ENCODE measurements at regions not wholly inside any gene's neighbourhood (a gene's known extent, or its start where the extent isn't known, plus 50 kb on each side); places are given as distances from the start of the nearest gene placed in this dataset.
"Not testable (repeated sequence)": the region's sequence is repeated elsewhere in the genome, so short reads cannot be mapped to it uniquely, and the experiment has no call there.

DNA sequence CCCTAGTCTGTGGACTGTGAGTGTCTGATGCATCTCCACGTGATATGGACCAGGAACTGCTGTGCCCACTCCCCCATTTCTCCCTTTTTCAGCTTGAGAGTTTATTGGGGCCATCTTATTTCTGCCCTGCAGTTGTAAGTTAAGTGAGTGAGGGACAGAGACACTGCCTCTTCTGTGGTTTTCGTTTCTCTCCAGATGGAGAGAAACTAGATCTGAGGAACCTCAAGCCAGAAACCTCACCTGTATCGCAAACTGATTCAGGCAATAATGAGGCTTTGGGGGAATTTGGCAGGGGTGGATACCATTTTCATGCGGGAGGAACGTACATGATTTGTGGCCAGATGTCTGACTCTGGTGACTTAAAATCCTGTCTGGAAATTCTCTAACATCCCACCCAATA is 641.7 kb downstream of the TNS3 start:
- DNase-seq (ENCODE audit: low read depth, low spot score): no peak

DNA sequence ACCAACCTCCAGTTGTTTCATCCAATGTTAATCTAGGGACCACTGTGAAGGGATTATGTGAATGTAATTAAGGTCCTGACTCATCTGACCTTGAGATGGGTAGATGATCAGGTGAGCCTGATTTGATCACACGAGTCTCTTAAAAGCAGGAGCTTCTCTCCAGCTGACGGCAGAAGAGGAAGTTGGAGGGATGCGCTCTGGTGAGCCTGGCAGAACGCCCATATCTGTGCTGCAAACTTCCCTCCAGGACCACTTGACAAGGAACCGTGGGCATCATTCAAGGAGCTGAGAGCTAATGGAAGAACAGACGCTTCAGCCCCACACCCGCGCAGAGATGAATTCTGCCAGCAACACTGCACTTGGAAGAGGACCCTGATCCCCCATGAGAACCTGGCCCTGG is 642.4 kb downstream of the TNS3 start:
- no peak for DNase-seq (ENCODE audit: low read depth, low spot score)

DNA sequence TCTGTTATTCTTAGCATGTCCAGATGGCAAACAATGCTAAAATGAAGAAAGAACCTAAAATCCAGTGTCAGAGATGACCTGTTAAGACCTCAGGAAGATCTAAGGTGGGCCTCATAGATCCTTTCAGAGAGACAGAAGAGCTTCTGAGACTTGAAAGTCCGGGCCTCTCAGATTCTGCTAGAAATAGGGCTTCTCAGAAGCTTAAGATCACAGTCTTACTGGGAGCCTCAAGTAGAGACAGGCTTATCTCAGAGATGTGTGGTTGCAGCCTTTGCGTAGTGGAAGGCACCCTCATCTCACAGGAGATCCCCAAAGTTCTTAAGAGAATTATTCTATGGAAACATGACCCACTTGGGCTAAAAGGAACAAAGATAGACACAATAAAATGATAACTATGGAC is 642.8 kb downstream of the TNS3 start:
- DNase-seq (ENCODE audit: low read depth, low spot score): no peak

DNA sequence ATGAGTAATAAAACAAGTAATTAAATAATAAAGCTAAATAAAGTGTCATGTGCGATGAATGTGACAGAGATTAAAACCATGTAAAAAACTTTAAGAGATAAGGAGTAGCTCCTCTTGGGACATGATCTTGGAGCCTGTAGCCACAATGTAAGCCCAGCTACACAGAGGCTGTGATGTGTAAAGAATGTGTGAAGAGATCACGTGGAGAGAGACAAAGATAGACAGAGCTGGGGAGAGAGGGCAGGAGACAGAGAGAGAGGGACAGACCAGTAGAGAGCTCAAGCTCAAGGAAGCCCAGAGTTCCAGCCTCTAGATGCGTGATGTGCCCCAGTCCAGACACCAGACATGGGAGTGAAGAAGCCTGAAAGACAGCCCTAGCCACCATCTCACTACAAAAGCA is 644.1 kb downstream of the TNS3 start:
- no peak for DNase-seq (ENCODE audit: low read depth, low spot score)

DNA sequence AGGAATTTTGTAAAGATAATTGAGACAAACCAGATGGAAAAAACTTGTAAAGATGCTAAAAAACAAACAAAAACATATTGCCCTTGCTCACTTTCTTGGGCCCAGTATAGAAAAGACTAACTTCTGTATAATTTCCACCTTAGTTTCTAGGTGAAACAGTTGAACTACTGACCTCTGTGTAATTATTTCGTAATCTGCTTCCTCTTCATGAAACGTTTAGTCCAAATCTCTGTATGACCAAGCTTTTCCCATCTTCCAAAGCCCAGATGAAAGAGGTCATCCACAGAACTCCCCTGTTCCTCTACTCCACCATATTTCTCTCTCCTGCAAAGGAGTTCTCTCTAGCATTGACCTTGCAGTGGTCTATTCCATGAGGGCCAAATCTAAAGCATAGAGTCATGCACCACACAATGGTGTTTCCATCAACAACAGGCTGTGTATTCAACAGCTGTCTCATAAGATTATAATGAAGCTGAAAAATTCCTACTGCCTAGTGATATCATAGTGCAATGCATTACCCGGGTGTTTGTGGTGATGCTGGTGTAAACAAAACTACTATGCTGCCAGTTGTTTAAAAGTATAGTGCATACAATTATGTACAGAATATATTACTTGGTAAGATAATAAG is 647.6 kb downstream of the TNS3 start:
- no peak for DNase-seq (ENCODE audit: low read depth, low spot score)

DNA sequence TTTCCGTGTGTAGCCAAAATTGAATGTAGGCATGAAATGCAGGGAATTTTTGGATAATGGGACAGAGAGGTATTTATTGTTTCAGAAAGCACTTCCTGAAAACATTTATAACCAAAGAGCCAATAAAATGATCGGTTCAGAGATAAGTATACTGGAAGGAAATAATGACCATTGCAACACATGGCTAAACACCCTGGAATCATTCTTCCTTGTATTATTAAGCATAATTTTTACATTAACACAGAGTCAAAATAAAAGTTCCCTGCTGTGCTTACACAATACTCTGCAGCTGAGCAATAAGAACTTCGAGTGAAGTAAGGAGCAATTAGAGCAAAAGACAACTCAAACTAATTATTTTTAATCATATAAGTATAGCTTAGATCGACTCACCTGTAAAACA is 648.3 kb downstream of the TNS3 start:
- no peak for DNase-seq (ENCODE audit: low read depth, low spot score)

DNA sequence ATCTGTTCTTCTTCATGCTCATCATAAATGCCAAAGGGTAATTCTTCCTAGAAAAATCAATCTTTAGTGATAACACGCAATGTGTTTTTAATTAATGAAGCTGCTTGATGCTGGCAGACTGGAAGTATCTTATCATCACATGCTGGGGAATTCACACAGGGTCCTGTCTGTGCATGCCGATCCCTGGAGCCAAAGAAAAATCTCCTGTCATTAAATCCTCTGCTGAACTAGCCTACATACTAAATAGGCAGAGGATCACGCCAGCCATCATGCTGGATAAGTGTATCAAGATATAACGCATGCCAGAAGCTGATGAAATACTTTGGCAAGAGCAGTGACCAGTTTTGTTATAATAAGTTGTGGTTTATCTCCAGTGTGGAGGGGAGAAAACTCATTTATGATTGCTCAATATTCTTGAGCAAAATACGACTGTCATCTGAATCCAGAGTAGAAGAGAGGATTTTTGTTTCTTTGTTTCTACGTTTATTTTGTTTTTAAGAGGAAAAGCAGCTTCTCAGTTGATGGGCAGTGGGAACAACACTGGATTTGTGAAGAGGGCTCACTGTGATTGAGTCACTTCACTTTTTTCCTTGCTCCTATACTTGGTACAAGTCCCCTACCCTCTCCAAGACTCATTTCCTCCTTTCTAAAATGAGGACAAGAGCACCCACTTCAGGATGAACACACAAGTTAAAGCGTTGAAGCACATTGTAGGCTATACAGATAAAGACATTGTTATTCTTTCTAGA is 649.1 kb downstream of the TNS3 start:
- no peak for DNase-seq (ENCODE audit: low read depth, low spot score)

DNA sequence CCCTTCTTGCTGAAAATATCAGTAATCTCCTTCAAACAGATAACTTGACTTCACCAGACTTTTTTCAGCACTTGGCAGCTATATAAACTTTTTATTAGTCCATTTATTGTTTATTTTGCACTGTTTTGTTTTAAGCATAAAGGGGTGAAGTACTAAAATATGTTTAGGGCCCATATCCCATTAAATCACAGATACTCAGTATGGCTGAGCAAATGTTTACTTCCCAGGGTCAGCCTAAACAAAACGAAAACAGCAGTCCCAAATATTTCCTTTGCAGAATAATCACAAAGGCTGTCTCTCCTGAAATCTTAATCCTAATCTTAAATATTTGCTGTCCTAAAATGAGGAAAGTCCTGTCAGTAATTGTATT is 649.6 kb downstream of the TNS3 start:
- no peak for DNase-seq (ENCODE audit: low read depth, low spot score)

DNA sequence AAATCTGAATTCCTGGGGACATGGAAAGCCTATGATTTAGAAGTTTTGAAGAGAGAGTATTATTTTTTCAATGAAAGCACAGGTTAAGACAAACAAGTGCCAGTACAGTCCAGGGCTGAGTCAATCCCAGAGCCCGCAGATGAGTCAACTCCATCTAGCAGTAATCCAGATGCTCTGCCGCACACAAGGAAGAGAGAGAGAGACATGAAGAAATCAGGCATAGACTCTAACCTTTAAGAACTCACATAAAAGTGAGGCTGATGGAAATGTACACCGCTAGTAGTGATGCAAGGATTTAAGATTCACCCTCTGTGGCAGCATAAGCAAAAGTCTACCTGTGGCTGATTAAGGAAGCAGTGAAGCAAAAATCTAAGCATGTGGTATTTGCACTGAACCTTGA is 651.5 kb downstream of the TNS3 start:
- DNase-seq (ENCODE audit: low read depth, low spot score): no peak

DNA sequence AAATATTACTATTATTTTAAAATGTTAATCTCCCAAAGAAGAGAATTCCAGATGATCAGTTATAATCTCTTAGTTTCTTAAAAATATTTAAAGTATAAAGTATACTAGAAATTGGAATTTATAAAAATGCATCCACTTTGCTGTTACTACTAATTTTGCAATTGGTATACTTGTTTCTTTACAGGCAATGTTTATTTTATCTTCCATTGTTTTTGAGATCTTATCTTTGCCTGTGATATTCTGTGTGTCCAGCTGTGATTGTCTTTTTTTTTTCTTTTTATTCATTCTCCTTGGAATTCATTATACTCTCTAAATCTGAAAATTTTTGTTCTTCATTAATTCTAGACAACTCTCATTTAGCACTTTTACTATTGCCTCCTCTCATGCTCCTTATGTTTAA is 652.6 kb downstream of the TNS3 start:
- no peak for DNase-seq (ENCODE audit: low read depth, low spot score)

DNA sequence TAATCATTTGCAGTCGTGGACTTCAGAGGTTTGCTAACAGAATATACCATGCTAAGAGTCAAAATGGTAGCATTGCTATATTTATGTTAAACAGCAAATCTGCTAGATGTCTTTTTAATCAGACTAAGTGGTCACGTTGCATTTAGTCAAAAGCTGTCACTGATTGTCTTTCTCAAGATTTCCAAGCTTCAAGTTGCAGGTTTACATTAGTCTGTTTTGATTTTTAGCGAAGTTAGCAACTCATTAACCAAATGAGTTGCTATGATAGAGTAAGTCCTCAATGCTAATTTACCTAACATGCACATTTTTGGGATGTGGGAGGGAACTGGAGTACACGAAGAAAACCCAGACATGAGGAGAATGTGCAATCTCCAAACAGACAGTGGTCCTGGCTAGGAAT is 653.2 kb downstream of the TNS3 start:
- no peak for DNase-seq (ENCODE audit: low read depth, low spot score)

DNA sequence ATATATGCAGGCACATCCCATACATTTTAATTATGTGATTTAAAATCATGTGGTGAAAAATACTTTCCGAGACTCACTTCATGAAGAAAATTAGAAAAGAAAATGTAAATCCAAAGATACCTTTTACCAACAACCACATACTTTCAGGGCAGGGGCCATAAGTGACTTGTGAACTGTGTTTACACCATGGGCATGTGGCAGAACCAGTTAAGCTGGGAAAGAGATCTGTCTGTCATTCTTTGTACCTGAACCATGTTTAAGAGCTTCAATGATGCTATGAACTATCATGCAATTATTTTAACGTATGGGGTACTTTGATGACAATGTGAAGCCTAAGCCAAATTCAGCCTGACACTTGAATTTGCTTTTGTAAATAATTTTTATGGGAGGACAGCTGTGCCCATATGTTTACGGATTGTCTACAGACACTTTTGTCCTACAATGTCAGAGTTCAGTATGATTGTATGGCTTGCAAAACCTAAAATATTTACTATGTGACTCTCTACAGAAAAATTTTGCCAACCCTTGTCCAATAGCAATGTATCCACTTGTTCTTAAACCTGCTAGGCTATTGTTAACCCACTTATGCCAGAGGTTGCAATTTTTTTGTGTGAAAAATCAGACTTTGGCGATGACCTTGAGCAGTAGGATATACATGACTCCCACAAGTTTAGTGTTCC is 654.6 kb downstream of the TNS3 start:
- DNase-seq (ENCODE audit: low read depth, low spot score): no peak

DNA sequence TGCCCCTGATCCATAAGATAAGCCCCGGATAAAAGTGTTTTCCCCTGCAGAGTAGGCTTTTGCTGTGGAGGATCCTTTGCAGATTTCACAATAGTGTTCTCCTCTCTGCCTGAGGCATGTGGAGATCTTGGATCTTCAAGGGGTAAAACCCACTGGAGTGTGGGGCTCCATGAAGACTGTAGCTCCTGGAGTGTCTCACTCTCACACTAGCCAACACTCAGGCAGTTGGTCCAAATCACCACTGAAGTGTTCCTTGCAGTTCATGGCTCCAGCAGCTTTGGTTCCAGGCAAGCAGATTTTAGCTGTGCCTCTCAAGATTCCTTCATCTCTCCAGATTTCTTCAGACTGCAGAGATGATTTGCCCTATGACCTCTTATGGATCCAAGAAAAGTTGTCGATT is 665.3 kb downstream of the TNS3 start:
- DNase-seq (ENCODE audit: low read depth, low spot score): no peak

DNA sequence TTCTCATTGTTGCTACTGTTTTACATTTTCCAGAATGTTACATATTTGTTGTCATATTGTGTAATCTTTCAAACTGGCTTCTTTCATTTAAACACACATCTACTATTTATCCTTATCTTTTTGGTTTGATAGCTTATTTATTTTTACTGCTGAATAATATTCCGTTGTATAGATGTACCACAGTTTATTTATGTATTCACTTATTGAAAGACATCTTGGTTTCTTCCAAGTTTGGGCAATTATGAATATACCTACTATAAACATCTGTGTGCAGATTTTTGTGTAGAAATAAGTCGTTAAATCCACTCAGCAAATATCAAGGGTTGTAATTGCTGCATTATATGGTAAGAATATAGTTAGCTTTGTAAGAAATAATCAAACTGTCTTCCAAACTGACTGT is 669.2 kb downstream of the TNS3 start:
- no peak for DNase-seq (ENCODE audit: low read depth, low spot score)

DNA sequence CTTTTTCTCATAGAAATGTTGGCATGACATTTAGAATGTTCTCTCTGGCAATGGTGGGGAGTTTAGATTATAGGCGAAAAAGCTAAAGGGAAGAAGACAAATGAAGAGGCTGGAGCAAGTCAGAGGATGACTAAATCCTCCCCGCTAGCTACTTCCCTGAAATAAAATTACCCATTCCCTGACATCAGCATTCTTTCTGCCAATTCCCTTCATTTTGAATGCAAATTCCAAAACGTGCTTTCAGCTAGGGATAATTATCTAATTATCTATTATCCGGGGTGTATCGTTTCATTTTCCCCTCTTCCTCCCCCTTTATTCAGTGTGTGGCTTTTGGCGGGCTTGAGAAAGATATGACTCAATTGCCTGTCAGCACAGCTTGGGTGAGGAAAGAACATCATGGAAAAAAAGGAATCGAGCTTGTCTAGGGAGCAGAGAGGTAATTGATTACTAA is 672.3 kb downstream of the TNS3 start:
- DNase-seq (ENCODE audit: low read depth, low spot score): no peak

DNA sequence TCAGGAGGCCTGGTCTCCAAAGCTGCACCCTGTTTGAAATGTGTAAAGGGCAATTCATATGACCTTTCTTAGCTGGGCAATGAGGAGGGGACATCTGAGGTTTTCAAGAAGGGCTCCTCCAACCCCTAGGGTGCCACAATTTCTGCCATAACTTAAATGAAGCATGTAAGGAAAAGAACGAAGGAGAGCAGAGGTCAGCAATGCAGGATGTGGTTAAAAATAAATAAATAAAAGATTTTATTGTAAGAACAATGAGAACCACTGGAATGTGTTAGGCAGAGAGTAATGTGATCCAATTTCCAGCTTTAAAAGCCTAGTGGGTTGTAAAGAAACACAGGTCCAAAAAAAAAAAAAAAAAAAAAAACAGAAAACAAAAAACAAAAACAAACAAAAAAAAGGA is 673.1 kb downstream of the TNS3 start:
- DNase-seq (ENCODE audit: low read depth, low spot score): peak; percentile 29

DNA sequence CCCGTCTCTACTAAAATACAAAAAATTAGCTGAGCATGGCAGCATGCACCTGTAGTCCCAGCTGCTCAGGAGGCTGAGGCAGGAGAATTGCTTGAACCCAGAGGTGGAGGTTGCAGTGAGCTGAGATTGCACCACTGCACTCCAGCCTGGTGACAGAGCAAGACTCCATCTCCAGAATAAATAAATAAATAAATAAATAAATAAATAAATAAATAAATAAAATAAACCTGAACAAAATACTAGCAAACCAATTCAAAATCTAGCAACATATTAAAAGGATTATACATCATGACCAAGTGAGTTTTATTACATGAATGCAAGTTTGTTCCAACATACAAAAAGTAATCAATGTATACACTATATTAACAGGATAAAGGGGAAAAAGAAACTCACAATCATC is 677.4 kb downstream of the TNS3 start:
- DNase-seq (ENCODE audit: low read depth, low spot score): not testable (repeated sequence)

DNA sequence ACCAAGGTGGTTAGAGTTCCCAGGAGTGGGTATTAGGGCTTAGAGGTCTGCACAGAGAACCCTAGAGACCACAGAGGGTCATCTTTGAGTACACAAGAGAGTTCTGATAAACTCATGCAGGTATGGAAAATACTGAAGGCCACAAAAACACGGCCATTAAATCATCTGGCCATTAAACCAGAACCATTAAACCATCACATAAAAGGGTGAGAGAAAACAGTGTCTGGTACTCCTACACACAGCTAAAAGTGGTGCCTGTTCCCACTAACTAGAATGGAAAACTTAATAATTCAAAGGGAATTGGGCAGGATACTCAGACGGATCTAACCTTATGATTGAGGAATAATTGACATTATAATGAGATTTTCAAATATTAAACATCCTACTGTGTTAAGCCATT is 679.4 kb downstream of the TNS3 start:
- no peak for DNase-seq (ENCODE audit: low read depth, low spot score)

DNA sequence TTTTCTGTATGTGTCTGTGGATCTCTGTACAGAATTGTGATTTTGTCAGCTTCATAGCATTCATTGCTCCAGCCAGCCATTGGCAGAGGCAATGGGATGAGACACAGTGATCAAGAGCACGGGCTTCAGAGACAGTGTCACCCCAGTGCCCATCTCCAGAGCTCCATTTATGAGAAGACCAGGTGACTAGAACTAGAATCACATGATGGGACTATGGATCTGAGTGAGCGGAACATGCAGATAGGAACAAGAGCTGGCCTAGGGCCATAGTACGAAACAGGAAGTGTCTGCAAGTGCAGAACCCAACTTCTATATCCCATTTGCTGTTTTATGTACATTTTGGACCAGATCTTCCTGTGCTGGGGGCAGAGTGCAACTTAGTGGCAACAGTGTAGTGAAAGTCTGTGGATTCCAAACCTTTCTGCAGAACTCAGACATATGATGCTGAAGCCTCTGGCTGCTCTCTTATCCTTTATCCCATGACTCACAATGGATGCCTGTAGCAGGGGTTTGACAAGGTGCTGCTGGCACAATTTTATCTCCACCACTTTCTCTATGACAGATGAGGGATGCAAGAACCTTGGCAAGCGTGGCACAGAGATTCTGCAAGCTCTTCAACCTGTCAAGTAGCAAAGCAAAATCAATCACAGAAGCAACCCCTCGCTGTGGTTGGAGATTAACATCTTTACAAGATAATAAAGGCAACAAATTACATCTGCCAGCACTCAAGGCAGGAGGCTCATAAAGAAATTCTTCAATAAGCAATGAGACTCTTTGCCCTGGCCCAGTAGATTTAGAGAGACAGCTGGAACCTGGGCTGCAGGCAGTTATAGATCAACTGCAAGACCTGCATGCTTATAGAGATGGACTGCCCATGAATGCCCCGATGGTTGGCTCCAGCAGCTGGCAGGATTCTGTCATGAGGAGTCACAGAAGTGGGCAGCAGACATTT is 681.3 kb downstream of the TNS3 start:
- no peak for DNase-seq (ENCODE audit: low read depth, low spot score)

DNA sequence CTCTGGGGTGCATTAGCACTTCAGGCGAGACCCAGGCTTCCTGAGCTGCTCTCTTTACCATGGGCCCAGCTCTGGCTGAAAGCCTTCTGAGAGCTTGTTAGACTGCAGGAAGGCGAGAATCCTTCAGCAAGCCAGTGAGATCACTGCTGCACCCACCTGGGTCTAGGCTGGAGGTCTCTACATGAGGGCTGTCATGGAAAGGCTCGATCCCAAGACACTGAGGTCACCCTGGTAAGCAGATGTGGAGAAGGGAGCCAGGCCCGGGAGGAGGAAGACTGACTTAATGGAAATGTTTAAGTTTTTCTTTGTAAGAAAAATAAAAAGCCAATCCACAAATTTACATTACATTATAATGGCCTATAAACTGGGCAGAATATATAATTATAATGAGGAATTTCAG is 684.5 kb downstream of the TNS3 start:
- DNase-seq (ENCODE audit: low read depth, low spot score): no peak

DNA sequence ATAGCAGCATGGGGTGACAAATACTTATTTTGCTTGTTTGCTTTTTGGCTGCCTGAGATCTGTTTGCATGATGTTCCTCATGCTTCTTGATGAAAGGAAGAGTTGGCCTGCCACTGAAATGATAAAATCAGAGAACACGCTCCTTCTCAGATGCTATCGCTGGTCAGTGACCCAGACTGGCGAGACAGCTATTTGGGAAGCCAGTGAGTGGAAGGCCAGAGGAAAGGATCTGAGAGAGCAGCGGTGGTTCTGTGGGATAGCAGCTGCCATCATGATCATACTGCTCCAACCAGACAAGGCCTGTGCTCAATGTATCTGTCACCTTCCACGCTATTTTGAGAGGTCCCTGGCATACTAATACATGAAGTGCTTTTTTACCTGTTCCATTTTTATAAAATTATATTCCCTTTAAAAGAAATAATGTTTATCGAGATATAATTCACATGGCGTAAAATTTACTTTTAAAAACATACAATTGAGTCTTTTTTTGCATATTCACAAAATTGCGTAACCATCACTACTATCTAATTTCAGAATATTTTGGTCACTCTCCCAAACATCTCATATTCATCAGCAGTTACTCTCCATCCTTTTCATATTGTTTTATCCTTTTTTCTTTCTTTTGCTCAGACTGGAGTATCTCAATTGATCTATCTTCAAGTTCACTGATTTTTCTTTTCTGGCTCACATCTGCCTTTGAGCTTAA is 695.1 kb downstream of the TNS3 start:
- no peak for DNase-seq (ENCODE audit: low read depth, low spot score)

Data from pulmonary artery endothelial cell (primary cell).